SK-N-MC (cell line): ENCODE measurements at regions not wholly inside any gene's neighbourhood (a gene's known extent, or its start where the extent isn't known, plus 50 kb on each side); places are given as distances from the start of the nearest gene placed in this dataset.

Experiments
- DNase-seq: peaks from one replicate; pipeline ENCODE4 v3.0.0-alpha.2; 2011; ENCODE audit warnings: low read depth, low spot score
- H3K27ac ChIP-seq: fragments of 200-600 bp; sonication (generic); 2 replicates; pipeline ENCODE4 v1.5.1; 2016; ENCODE audit warnings: mixed run types
- H3K36me3 ChIP-seq: fragments of 200-600 bp; sonication (generic); 2 replicates; pipeline ENCODE4 v1.6.1; 2017; ENCODE audit warnings: antibody characterized with exemption, low read length, mixed read lengths; ENCODE audit not compliant: insufficient read depth
- H3K4me3 ChIP-seq: fragments of 200-600 bp; sonication (generic); 2 replicates; pipeline ENCODE4 v1.5.1; 2016
- H3K9ac ChIP-seq: fragments of 200-600 bp; sonication (generic); 2 replicates; pipeline ENCODE4 v1.8.0; 2017; ENCODE audit warnings: mixed run types, mixed read lengths; ENCODE audit not compliant: insufficient read length
- H3K9me3 ChIP-seq: fragments of 200-600 bp; sonication (generic); 2 replicates; pipeline ENCODE4 v1.6.1; 2017; ENCODE audit warnings: low read depth, mild to moderate bottlenecking, antibody characterized with exemption, low read length, moderate library complexity, mixed read lengths
- EZH2 ChIP-seq: fragments of 200-600 bp; sonication (generic); IDR thresholded peaks from one replicate; pipeline ENCODE4 v1.6.1; 2017; ENCODE audit warnings: antibody characterized with exemption
- FOXP2 ChIP-seq: optimal IDR thresholded peaks from 2 replicates; pipeline ENCODE3; 2011; ENCODE audit warnings: mild to moderate bottlenecking, moderate library complexity; ENCODE audit not compliant: insufficient read depth; ENCODE audit errors: extremely low read length, control extremely low read depth
- POLR2AphosphoS5 ChIP-seq: IDR thresholded peaks from 2 replicates; pipeline ENCODE4 v1.6.1; 2012; ENCODE audit warnings: mild to moderate bottlenecking, low read depth, low read length, borderline replicate concordance

- H3K27ac ChIP-seq = no peak overlapping the region
- H3K9ac ChIP-seq = no peak overlapping the region
- TF ChIP-seq FOXP2 (no peak), POLR2AphosphoS5 (no peak)
- H3K36me3 ChIP-seq = no peaks in the 10 kb centered on the region
- no peak overlapping the region for H3K4me3 ChIP-seq
- no peak for DNase-seq
- no peaks in the 10 kb centered on the region for H3K9me3 ChIP-seq
Measured at GRCh38 chr5:51039424-51040329, 343.6 kb upstream of the ISL1 start.

GRCh38 chr5:51043745-51044144 lies 339.5 kb upstream of the ISL1 start:
- no peak overlapping the region for H3K4me3 ChIP-seq
- DNase-seq = no peak
- TF ChIP-seq POLR2AphosphoS5 = no peak
- TF ChIP-seq FOXP2 = no peak
- TF ChIP-seq EZH2 = no peak
- no peaks in the 10 kb centered on the region for H3K36me3 ChIP-seq
- H3K9ac ChIP-seq = no peak overlapping the region
- H3K27ac ChIP-seq = no peak overlapping the region
- no peaks in the 10 kb centered on the region for H3K9me3 ChIP-seq

GRCh38 chr5:51047369-51047768 lies 335.9 kb upstream of the ISL1 start:
- Histone ChIP-seq H3K9me3 (no peaks in the 10 kb centered on the region), H3K36me3 (no peaks in the 10 kb centered on the region), H3K4me3 (no peak overlapping the region), H3K27ac (no peak overlapping the region), H3K9ac (no peak overlapping the region)
- no peak for DNase-seq
- no peak for TF ChIP-seq POLR2AphosphoS5
- no peak for TF ChIP-seq FOXP2
- TF ChIP-seq EZH2 = no peak

- Histone ChIP-seq H3K9ac (no peak overlapping the region), H3K27ac (no peak overlapping the region), H3K36me3 (no peaks in the 10 kb centered on the region), H3K9me3 (no peaks in the 10 kb centered on the region), H3K4me3 (no peak overlapping the region)
- no peak for TF ChIP-seq EZH2
- DNase-seq = no peak
Measured at GRCh38 chr5:51053361-51053760, 329.9 kb upstream of the ISL1 start.

- Histone ChIP-seq H3K9me3 (no peaks in the 10 kb centered on the region; the same call in 1 of the 2 replicates), H3K4me3 (no peak overlapping the region), H3K36me3 (no peaks in the 10 kb centered on the region), H3K9ac (no peak overlapping the region), H3K27ac (no peak overlapping the region)
- no peak for TF ChIP-seq POLR2AphosphoS5
- no peak for TF ChIP-seq EZH2
- no peak for TF ChIP-seq FOXP2
- no peak for DNase-seq
Measured at GRCh38 chr5:51060953-51061352, 322.3 kb upstream of the ISL1 start.

GRCh38 chr5:51072937-51073336 lies 310.3 kb upstream of the ISL1 start:
- no peaks in the 10 kb centered on the region for H3K9me3 ChIP-seq
- no peak overlapping the region for H3K4me3 ChIP-seq
- no peaks in the 10 kb centered on the region for H3K36me3 ChIP-seq
- TF ChIP-seq EZH2 (no peak), FOXP2 (no peak), POLR2AphosphoS5 (no peak)
- DNase-seq = no peak
- H3K27ac ChIP-seq = no peak overlapping the region
- no peak overlapping the region for H3K9ac ChIP-seq

GRCh38 chr5:51082741-51083140 lies 300.5 kb upstream of the ISL1 start:
- DNase-seq = no peak
- Histone ChIP-seq H3K4me3 (no peak overlapping the region), H3K27ac (no peak overlapping the region), H3K9ac (no peak overlapping the region), H3K9me3 (no peaks in the 10 kb centered on the region), H3K36me3 (no peaks in the 10 kb centered on the region)
- TF ChIP-seq FOXP2 (no peak), EZH2 (no peak), POLR2AphosphoS5 (no peak)

GRCh38 chr5:51091816-51092215 lies 291.4 kb upstream of the ISL1 start:
- TF ChIP-seq EZH2 (no peak), POLR2AphosphoS5 (no peak), FOXP2 (no peak)
- Histone ChIP-seq H3K9ac (no peak overlapping the region), H3K4me3 (no peak overlapping the region), H3K9me3 (no peaks in the 10 kb centered on the region), H3K27ac (no peak overlapping the region), H3K36me3 (no peaks in the 10 kb centered on the region)
- DNase-seq = no peak

GRCh38 chr5:51095486-51095885 lies 287.8 kb upstream of the ISL1 start:
- no peak for TF ChIP-seq POLR2AphosphoS5
- TF ChIP-seq EZH2 = no peak
- no peak for TF ChIP-seq FOXP2
- no peaks in the 10 kb centered on the region for H3K9me3 ChIP-seq
- H3K27ac ChIP-seq = no peak overlapping the region
- H3K9ac ChIP-seq = no peak overlapping the region
- no peak overlapping the region for H3K4me3 ChIP-seq
- no peaks in the 10 kb centered on the region for H3K36me3 ChIP-seq
- DNase-seq = no peak

- DNase-seq = no peak
- no peaks in the 10 kb centered on the region for H3K36me3 ChIP-seq
- TF ChIP-seq EZH2 = no peak
- TF ChIP-seq FOXP2 = no peak
- no peak for TF ChIP-seq POLR2AphosphoS5
- no peak overlapping the region for H3K9ac ChIP-seq
- no peak overlapping the region for H3K27ac ChIP-seq
- H3K9me3 ChIP-seq = no peaks in the 10 kb centered on the region
- no peak overlapping the region for H3K4me3 ChIP-seq
Measured at GRCh38 chr5:51096859-51097258, 286.4 kb upstream of the ISL1 start.
